Inflammatory macrophage (primary cell): ENCODE measurements at regions not wholly inside any gene's neighbourhood (a gene's known extent, or its start where the extent isn't known, plus 50 kb on each side); places are given as distances from the start of the nearest gene placed in this dataset.

Source experiments
- DNase-seq, 2 donors: peaks; one replicate each; pipeline ENCODE4 v3.0.0-alpha.2; 2020 to 2022

DNA sequence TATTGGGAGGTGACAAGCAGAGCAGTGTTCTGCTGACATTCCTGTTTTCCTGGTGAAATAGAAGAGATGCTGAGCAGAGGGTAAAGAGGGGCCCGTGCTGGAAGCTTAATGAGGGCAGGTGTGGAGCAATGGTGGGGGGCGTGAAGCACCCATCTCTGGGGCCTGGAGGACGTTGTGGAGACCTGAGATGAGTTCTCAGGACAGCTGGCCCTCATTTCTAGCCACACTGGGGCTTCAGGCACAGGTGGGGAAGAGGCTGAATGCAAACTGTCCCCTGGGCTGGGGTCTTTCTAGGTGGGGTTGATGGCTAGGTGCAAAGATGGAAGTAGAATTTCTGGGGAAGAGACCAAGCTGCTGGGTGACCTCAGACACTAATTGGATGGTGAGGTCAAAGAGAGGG is 274.2 kb upstream of the TCERG1L start:
- no peak for DNase-seq

GRCh38 chr10:131586958-131587357 is 275.4 kb upstream of the TCERG1L start:
- DNase-seq = no peak

DNA sequence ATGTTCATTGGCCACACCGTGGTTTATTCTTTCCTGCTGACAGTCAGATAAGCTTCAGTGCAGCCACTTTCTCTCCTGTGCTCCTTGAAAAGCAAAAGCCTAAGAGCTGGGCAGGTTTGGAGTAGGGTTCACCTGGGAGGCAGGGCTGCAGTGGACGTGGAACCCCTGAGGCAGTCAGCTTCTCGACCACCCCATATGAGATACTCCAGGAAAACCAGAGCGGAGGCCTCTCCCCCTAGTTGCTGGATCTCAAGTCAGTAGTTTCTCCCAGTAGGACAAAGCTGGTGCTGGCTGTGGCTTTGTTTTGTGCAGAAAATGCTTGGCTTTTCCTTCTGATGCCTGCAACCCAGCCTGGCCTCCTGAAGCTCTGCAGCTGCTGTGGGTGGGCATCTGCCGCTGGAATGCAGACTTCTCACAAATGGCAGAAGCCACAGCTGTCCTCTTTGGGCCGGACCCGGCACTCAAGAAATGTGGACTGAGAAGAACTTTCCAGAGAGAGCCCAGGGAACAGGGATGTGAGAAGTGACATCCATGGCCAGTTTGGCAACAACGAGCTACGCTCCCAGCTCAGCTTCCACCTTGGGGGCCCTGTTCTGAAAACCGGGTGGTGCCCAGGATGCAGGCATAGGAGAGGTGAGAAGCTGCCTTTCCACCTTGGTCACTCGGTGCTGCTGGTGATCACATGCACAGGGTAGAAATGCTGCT is 276.6 kb upstream of the TCERG1L start:
- no peak for DNase-seq

- DNase-seq = no peak
Observed at GRCh38 chr10:131588704-131589220, 277.2 kb upstream of the TCERG1L start.

DNA sequence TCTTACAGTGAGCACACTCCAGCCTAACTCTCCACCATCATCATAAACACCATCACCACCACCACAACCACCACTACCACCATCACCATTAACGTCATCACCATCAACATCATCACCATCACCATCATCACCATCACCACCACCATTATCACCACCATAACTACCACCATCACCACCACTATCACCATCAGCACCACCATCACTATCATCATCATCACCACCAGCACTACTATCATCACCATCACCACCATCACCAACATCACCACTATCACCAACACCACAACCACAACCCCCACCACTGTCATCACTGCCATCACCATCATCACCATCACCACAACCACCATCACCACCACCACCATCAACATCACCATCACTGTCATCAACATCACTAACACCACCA is 279.0 kb upstream of the TCERG1L start:
- DNase-seq = no peak

GRCh38 chr10:131591936-131592335 is 280.4 kb upstream of the TCERG1L start:
- no peak for DNase-seq

- DNase-seq = no peak
Observed at GRCh38 chr10:131609176-131609575, 291.6 kb upstream of the PPP2R2D start.

- no peak for DNase-seq
Observed at GRCh38 chr10:131615150-131615549, 285.7 kb upstream of the PPP2R2D start.

DNA sequence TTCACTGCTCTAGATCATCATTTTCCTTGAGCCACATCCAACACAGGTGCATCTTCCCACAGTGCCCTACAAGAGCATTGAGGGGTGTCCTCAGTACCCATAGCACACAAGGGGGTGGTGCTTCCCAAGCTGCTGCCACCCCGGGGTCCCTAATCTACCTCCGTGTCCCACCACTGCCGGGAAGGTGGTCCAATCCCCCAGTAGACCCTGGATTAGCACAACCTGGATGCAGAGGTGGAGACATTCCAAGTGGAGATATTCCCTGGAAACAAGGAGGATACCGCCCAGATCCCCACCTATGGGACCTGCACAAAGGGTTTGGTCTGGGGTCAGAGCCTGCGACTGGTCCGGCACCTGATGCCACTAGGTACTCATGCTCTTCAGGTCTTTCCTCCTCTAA is 284.8 kb upstream of the PPP2R2D start:
- DNase-seq = no peak

GRCh38 chr10:131617113-131617858 is 283.5 kb upstream of the PPP2R2D start:
- no peak for DNase-seq

DNA sequence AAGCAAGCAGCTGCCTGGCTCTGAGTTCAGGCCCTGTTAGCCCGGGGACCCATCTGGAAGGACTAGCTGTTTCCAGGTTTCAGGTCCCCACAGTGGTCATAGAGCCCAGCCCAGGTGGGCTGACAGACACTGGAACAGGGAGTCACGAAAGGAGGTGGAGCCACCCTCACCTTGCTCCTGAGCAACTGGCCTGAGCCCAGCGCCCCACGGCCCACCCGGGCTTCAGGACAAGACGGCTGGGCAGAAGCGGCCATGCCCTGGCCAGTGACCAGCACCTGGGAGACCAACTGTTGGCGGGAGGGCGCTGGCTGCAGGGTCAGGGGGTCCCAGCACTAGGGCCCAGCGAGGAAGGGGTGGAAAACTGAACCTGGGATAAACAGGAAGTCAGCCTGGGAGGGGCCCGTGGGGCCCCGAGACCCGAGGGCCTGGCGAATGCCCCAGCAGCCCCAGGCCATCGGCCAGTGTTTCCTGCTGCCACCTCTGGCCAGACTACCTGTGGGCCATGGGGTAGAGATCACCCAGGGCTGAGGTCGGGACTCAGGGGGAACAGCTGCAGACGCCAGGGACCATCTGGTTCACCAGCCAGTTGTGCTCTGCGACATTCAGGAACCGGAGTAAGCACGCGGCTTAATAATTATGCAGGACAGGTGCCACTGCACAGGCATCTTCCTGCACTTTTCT is 282.1 kb upstream of the PPP2R2D start:
- no peak for DNase-seq

GRCh38 chr10:131620314-131620713 is 280.5 kb upstream of the PPP2R2D start:
- no peak for DNase-seq

GRCh38 chr10:131620904-131621303 is 279.9 kb upstream of the PPP2R2D start:
- no peak for DNase-seq

GRCh38 chr10:131621784-131622624 is 278.8 kb upstream of the PPP2R2D start:
- DNase-seq = no peak

DNA sequence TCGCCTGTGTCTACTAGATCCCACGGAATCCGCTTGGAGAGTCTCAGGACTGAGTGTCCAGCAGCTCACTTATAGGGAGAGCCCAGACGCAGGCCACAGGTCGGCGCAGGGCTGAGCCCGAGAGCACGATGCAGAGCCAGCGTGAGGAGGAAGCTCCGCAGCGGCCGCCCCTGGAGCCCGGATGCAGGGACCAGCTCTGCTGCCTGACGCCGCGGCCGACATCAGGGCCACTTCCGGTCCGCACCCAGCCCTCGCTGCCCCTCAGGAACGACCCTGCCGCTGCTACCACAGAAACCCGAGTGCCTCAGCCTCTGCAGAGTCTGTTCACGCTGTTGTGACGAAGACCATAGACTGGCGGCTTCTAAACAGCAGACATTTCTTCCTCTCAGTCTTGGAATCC is 275.8 kb upstream of the PPP2R2D start:
- no peak for DNase-seq

- no peak for DNase-seq
Observed at GRCh38 chr10:131626274-131626673, 274.5 kb upstream of the PPP2R2D start.

DNA sequence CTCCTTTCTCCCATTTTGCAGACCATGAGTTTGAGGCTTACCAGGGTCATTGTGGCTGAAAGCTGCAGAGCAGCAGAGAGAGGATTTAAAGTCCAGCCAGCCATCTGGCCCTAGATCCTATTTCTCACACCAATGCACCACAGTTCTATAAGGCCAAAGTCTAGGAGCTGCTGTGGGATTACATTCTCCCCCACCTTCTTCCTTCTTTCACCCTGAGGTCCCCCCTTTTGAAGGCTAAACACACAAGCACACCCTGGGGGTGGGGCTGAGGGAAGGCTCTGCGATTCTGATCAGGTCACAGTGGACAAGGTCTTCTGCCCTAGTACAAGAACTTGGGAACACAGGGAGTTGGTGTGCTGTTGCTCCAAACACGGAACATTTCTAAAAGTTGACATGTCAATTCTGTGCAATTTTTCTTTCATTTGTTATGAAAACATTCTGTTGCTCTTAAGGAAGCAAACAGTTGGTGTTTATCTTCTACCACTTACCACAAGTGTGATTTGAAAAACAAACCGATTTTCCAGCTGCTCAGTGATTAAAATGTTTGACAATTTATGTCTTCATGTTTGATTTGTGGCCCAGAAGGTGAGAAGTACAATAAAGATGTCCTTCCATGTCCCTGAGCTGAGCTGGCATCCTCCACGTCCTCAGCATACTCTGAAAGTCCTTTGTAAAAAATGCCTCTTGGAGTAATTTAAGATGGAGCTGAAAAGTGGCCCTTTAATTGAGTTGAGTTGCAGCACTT is 271.6 kb upstream of the PPP2R2D start:
- no peak for DNase-seq

DNA sequence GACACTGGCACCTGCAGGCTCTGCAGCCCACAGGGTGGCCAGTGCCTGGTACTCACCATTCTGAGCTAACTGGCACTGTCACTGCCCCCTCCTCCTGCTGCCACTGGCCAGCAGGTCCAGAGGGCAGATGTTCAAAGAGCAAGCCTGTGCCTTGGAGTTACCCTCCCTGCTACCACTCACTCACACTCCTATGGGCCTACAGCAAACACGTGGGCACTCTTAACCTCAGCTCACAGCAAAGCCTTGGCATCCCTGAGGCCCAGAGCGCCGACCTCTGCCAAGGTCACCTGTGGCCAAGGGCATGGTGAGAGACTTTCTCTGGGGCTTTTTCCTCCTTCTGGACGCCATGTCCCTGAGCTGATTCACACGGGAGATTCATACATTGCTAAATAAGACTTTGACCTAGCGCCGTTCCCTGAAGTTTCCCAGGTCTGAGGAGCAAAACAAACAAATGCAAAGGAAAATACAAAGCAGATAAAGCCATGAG is 270.0 kb upstream of the PPP2R2D start:
- DNase-seq = no peak

DNA sequence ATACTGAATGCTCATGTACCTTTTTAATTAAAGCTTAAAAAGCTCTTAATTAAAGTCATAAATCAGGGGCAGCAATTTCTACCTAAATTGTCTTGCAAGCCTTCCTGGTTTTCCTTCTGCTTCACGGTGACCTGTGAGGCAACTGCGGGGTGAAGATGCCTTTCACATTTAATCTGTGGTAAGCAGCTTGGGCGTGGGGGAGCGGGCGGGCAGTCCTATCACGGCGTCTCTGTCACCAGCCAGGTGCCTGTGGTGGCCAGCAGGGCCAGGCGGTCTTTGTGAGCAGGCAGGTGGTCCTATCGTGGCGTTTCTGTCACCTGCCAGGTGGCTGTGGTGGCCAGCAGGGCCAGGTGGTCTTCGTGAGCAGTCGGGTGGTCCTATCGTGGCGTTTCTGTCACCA is 269.2 kb upstream of the PPP2R2D start:
- DNase-seq = no peak

- DNase-seq = no peak
Observed at GRCh38 chr10:131635564-131636015, 265.2 kb upstream of the PPP2R2D start.

DNA sequence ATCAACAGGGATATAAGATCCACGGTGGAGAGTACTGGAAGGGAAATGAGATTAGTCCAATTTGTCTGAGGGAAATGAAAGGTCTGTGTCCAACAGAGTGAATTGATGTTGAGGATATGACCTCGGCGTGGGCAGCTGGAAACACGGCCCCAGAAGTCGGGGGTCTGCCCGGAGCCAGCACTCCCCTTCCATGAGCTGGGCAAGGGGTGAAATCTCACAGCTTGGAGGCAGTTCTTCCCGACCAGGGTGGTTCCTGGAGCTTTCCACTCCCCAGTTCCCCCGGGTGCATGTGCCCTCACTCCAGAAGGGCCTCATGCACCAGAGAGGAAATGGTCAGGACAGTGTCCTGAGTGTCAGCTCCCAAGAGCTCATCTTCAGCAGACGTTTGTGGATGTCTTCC is 264.7 kb upstream of the PPP2R2D start:
- DNase-seq = no peak
